ENCODE measurements at regions not wholly inside any gene's neighbourhood (a gene's known extent, or its start where the extent isn't known, plus 50 kb on each side); places are given as distances from the start of the nearest gene placed in this dataset.

DNA sequence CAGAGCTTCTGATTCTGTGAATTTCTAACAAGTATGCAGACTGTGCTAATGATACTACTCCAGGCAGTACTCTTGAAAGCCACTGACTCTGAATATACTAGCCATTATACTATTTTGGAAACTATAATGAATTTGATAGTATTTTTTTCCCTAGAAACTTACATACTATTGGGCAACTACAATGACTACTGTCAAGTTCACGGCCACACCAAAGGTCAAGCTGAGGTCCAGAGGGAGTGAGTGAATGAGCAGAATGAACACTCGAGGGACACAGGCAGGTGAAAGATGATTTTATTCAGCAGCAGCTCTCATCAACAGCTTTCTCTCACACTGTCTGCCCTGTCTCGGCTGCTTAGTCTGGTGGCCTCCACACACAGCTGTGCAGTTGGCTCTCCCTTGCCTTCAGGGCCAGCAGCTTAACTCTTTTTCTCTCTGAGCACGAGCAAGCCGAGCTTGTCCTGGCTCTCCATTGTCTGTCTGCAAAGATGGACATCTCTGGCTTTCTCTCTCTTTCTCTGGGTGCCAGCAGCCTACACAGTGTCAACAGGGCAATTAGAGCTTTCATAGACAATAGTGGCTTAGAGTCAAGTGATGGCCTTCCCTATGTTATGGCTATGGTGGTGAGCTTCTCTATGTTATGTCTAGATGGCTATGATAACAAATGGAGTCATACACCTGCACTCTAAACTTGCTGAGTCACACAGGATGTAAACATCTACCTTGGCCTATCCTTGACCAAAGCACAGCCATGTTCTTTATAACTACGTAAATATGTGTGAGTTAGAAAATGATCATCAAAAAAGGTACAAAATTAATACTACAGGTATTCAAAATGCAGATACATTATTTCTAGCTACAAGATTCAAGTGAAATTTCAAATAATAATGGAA lies 362.4 kb downstream of the CGGBP1 start:
- TF ChIP-seq, protein P1, sequence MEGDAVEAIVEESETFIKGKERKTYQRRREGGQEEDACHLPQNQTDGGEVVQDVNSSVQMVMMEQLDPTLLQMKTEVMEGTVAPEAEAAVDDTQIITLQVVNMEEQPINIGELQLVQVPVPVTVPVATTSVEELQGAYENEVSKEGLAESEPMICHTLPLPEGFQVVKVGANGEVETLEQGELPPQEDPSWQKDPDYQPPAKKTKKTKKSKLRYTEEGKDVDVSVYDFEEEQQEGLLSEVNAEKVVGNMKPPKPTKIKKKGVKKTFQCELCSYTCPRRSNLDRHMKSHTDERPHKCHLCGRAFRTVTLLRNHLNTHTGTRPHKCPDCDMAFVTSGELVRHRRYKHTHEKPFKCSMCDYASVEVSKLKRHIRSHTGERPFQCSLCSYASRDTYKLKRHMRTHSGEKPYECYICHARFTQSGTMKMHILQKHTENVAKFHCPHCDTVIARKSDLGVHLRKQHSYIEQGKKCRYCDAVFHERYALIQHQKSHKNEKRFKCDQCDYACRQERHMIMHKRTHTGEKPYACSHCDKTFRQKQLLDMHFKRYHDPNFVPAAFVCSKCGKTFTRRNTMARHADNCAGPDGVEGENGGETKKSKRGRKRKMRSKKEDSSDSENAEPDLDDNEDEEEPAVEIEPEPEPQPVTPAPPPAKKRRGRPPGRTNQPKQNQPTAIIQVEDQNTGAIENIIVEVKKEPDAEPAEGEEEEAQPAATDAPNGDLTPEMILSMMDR (conservative IDR thresholded peaks at IDR 0.05; ENCODE audit: low read length): no peak
- TF ChIP-seq EZH2phosphoT487 (IDR thresholded peaks at IDR 0.05; ENCODE audit: borderline replicate concordance): no peak
